ENCODE measurements at regions not wholly inside any gene's neighbourhood (a gene's known extent, or its start where the extent isn't known, plus 50 kb on each side); places are given as distances from the start of the nearest gene placed in this dataset.

DNA sequence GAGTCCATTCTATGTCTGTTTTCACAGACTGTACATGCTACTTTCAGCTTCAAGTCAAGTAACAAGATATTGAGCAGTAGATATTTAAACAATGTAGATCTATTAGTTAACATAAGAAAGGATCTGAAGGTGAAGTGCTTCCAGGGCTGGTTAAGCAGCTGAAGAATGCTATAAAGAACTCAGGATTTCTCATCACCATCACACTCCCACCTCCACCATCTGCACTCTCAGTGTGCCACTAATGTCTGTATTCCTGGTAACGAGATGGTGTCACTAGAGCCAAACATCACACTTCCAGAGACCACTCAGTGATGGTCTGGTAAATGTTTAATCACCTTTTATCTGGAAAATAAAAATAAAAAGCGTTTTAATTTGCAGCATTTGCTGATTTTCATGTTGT lies 224.0 kb upstream of the FERD3L start:
- H3K4ac ChIP-seq (ENCODE audit: low read depth, low read length) = no peak overlapping the region
- H3K4me2 ChIP-seq (ENCODE audit: low read length) = no peak overlapping the region
- no peak overlapping the region for H2AFZ ChIP-seq (ENCODE audit: insufficient read depth, low read length, poor library complexity)
- DNase-seq = no peak
- no peaks in the 10 kb centered on the region for H3K36me3 ChIP-seq (ENCODE audit: control insufficient read depth in 1 of 2, insufficient read depth in 2 of 2, low read length in 2 of 2)
- no peak overlapping the region for H2AK5ac ChIP-seq (ENCODE audit: low read length)
- H3K79me2 ChIP-seq (ENCODE audit: control insufficient read depth, insufficient read depth, low read length, poor library complexity) = no peaks in the 10 kb centered on the region
- no peak overlapping the region for H4K8ac ChIP-seq (ENCODE audit: low read depth, low read length)
- H3K4me1 ChIP-seq (ENCODE audit: control insufficient read depth in 1 of 2, insufficient read depth in 2 of 2, low read length in 2 of 2) = no peaks in the 10 kb centered on the region
- no peak overlapping the region for H4K12ac ChIP-seq (ENCODE audit: low read depth, low read length)
- no peak overlapping the region for H3K23ac ChIP-seq (ENCODE audit: low read length)
- no peak overlapping the region for H2BK12ac ChIP-seq (ENCODE audit: low read length)
- no peaks in the 10 kb centered on the region for H3K79me1 ChIP-seq (ENCODE audit: low read length)
- H3K18ac ChIP-seq (ENCODE audit: low read length) = no peak overlapping the region
- H3K4me3 ChIP-seq (ENCODE audit: low read depth, low read length) = no peak overlapping the region
- no peak overlapping the region for H3K9ac ChIP-seq (ENCODE audit: low read length)
- WGBS (ENCODE audit: extremely low coverage, insufficient coverage, insufficient read length) = no CpG with 5 or more reads among the region's 2 CpGs
- no peak overlapping the region for H2BK120ac ChIP-seq (ENCODE audit: insufficient read depth, low read length, poor library complexity)
- H4K91ac ChIP-seq (ENCODE audit: low read depth, low read length) = no peak overlapping the region
- no peak overlapping the region for H3K14ac ChIP-seq (ENCODE audit: low read length)
- no peaks in the 10 kb centered on the region for H3K9me3 ChIP-seq (ENCODE audit: insufficient read depth, low read depth, low read length)
- H2BK5ac ChIP-seq (ENCODE audit: low read depth, low read length, poor library complexity) = no peak overlapping the region
- H3K27ac ChIP-seq (ENCODE audit: low read depth, low read length) = no peak overlapping the region
- no peaks in the 10 kb centered on the region for H3K27me3 ChIP-seq (ENCODE audit: insufficient read depth, low read length)

DNA sequence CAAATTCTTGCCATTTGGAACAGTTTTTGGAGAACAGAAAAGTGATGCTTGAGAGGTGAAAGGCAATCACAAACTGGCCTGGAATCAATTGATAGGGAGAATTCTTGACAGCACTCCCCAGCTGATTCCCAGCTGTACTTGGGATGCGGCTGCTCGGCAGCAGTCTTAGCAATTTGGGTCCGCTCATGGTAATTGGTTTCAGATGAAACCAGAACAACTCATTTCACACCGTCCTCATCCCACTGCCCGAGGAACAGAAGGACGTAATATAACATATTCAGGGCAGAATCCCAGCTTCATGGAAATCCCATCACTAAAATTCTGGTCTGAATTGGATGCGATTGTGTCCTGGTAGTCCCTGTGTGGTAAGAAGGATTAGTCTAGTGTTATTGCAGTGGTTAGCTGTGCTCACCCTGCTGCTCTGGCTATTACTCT lies 223.3 kb upstream of the FERD3L start:
- no peak overlapping the region for H3K9ac ChIP-seq (ENCODE audit: low read length)
- no peaks in the 10 kb centered on the region for H3K79me1 ChIP-seq (ENCODE audit: low read length)
- H3K23ac ChIP-seq (ENCODE audit: low read length) = no peak overlapping the region
- no peak overlapping the region for H3K14ac ChIP-seq (ENCODE audit: low read length)
- H2AK5ac ChIP-seq (ENCODE audit: low read length) = no peak overlapping the region
- H3K4me3 ChIP-seq (ENCODE audit: low read depth, low read length) = no peak overlapping the region
- H3K27me3 ChIP-seq (ENCODE audit: insufficient read depth, low read length) = no peaks in the 10 kb centered on the region
- WGBS (ENCODE audit: extremely low coverage, insufficient coverage, insufficient read length) = no CpG with 5 or more reads among the region's 7 CpGs
- H3K4me1 ChIP-seq (ENCODE audit: control insufficient read depth in 1 of 2, insufficient read depth in 2 of 2, low read length in 2 of 2) = no peaks in the 10 kb centered on the region
- no peak overlapping the region for H2BK12ac ChIP-seq (ENCODE audit: low read length)
- H3K4me2 ChIP-seq (ENCODE audit: low read length) = no peak overlapping the region
- H3K36me3 ChIP-seq (ENCODE audit: control insufficient read depth in 1 of 2, insufficient read depth in 2 of 2, low read length in 2 of 2) = no peaks in the 10 kb centered on the region
- H2BK5ac ChIP-seq (ENCODE audit: low read depth, low read length, poor library complexity) = no peak overlapping the region
- H2BK120ac ChIP-seq (ENCODE audit: insufficient read depth, low read length, poor library complexity) = no peak overlapping the region
- H3K4ac ChIP-seq (ENCODE audit: low read depth, low read length) = no peak overlapping the region
- H4K91ac ChIP-seq (ENCODE audit: low read depth, low read length) = no peak overlapping the region
- H4K8ac ChIP-seq (ENCODE audit: low read depth, low read length) = no peak overlapping the region
- H3K18ac ChIP-seq (ENCODE audit: low read length) = no peak overlapping the region
- no peaks in the 10 kb centered on the region for H3K9me3 ChIP-seq (ENCODE audit: insufficient read depth, low read depth, low read length)
- no peak overlapping the region for H3K27ac ChIP-seq (ENCODE audit: low read depth, low read length)
- no peak overlapping the region for H2AFZ ChIP-seq (ENCODE audit: insufficient read depth, low read length, poor library complexity)
- DNase-seq = no peak
- H4K12ac ChIP-seq (ENCODE audit: low read depth, low read length) = no peak overlapping the region
- H3K79me2 ChIP-seq (ENCODE audit: control insufficient read depth, insufficient read depth, low read length, poor library complexity) = no peaks in the 10 kb centered on the region

DNA sequence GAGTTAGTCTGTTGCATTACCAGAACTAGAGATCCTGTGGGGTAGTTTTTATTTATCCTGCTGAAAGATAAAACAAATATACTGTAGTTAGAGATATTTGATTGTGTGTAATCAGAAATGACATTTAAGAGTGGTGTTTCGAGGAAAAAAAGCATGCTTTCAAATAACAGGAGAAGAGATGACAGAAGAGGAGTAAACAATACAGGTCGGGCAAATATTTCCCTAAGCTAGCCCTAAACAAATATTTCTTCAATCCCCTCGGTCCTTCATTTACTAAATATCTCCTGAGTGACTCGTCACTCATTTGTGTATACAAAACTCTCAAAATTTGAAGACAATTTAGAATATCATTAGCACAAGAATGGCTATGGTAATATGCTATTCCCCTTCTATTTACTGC lies 219.7 kb upstream of the FERD3L start:
- Histone ChIP-seq H3K9ac (ENCODE audit: low read length) (no peak overlapping the region), H3K4me3 (ENCODE audit: low read depth, low read length) (no peak overlapping the region), H3K79me1 (ENCODE audit: low read length) (no peaks in the 10 kb centered on the region), H3K18ac (ENCODE audit: low read length) (no peak overlapping the region), H4K8ac (ENCODE audit: low read depth, low read length) (no peak overlapping the region), H3K79me2 (ENCODE audit: control insufficient read depth, insufficient read depth, low read length, poor library complexity) (no peaks in the 10 kb centered on the region), H2BK5ac (ENCODE audit: low read depth, low read length, poor library complexity) (no peak overlapping the region), H3K9me3 (ENCODE audit: insufficient read depth, low read depth, low read length) (no peaks in the 10 kb centered on the region), H4K91ac (ENCODE audit: low read depth, low read length) (no peak overlapping the region), H3K23ac (ENCODE audit: low read length) (no peak overlapping the region), H3K27me3 (ENCODE audit: insufficient read depth, low read length) (no peaks in the 10 kb centered on the region), H3K4me1 (ENCODE audit: control insufficient read depth in 1 of 2, insufficient read depth in 2 of 2, low read length in 2 of 2) (no peaks in the 10 kb centered on the region), H3K14ac (ENCODE audit: low read length) (no peak overlapping the region), H2BK12ac (ENCODE audit: low read length) (no peak overlapping the region), H3K27ac (ENCODE audit: low read depth, low read length) (no peak overlapping the region), H3K4ac (ENCODE audit: low read depth, low read length) (no peak overlapping the region), H3K36me3 (ENCODE audit: control insufficient read depth in 1 of 2, insufficient read depth in 2 of 2, low read length in 2 of 2) (no peaks in the 10 kb centered on the region), H4K12ac (ENCODE audit: low read depth, low read length) (no peak overlapping the region), H2AK5ac (ENCODE audit: low read length) (no peak overlapping the region), H2AFZ (ENCODE audit: insufficient read depth, low read length, poor library complexity) (no peak overlapping the region), H3K4me2 (ENCODE audit: low read length) (no peak overlapping the region), H2BK120ac (ENCODE audit: insufficient read depth, low read length, poor library complexity) (no peak overlapping the region)
- WGBS (ENCODE audit: extremely low coverage, insufficient coverage, insufficient read length) = no CpG with 5 or more reads among the region's 4 CpGs
- DNase-seq = no peak

DNA sequence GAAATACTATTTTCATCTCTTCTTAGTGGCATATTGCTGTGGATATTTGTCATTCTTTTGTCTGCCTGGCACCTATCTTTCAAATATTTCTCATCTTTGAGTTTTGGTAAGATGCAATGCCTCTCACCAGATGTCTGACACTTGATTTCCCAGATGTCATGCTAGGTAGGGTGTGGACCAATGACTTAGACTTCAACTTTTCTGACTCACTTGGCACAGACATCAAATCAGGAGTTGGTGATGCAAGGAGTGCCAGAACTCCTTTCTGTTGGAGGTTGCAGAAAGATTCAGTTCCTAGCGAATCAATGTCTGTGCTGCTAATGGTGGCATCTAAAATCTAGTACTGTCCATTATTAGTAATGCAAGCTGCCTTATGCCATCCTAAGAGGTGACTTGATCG lies 216.9 kb upstream of the FERD3L start:
- no peaks in the 10 kb centered on the region for H3K79me2 ChIP-seq (ENCODE audit: control insufficient read depth, insufficient read depth, low read length, poor library complexity)
- H2BK12ac ChIP-seq (ENCODE audit: low read length) = no peak overlapping the region
- no peak overlapping the region for H3K4ac ChIP-seq (ENCODE audit: low read depth, low read length)
- no peak overlapping the region for H3K14ac ChIP-seq (ENCODE audit: low read length)
- WGBS (ENCODE audit: extremely low coverage, insufficient coverage, insufficient read length) = no CpG with 5 or more reads among the region's 2 CpGs
- H4K8ac ChIP-seq (ENCODE audit: low read depth, low read length) = no peak overlapping the region
- no peaks in the 10 kb centered on the region for H3K9me3 ChIP-seq (ENCODE audit: insufficient read depth, low read depth, low read length)
- H3K9ac ChIP-seq (ENCODE audit: low read length) = no peak overlapping the region
- DNase-seq = no peak
- H3K27me3 ChIP-seq (ENCODE audit: insufficient read depth, low read length) = no peaks in the 10 kb centered on the region
- H2AK5ac ChIP-seq (ENCODE audit: low read length) = no peak overlapping the region
- no peak overlapping the region for H2BK5ac ChIP-seq (ENCODE audit: low read depth, low read length, poor library complexity)
- no peak overlapping the region for H3K4me2 ChIP-seq (ENCODE audit: low read length)
- H4K91ac ChIP-seq (ENCODE audit: low read depth, low read length) = no peak overlapping the region
- no peak overlapping the region for H3K4me3 ChIP-seq (ENCODE audit: low read depth, low read length)
- no peak overlapping the region for H2BK120ac ChIP-seq (ENCODE audit: insufficient read depth, low read length, poor library complexity)
- no peak overlapping the region for H4K12ac ChIP-seq (ENCODE audit: low read depth, low read length)
- no peak overlapping the region for H2AFZ ChIP-seq (ENCODE audit: insufficient read depth, low read length, poor library complexity)
- H3K36me3 ChIP-seq (ENCODE audit: control insufficient read depth in 1 of 2, insufficient read depth in 2 of 2, low read length in 2 of 2) = no peaks in the 10 kb centered on the region
- H3K4me1 ChIP-seq (ENCODE audit: control insufficient read depth in 1 of 2, insufficient read depth in 2 of 2, low read length in 2 of 2) = no peaks in the 10 kb centered on the region
- H3K79me1 ChIP-seq (ENCODE audit: low read length) = no peaks in the 10 kb centered on the region
- H3K23ac ChIP-seq (ENCODE audit: low read length) = no peak overlapping the region
- H3K18ac ChIP-seq (ENCODE audit: low read length) = no peak overlapping the region
- no peak overlapping the region for H3K27ac ChIP-seq (ENCODE audit: low read depth, low read length)
